ENCODE measurements at regions not wholly inside any gene's neighbourhood (a gene's known extent, or its start where the extent isn't known, plus 50 kb on each side); places are given as distances from the start of the nearest gene placed in this dataset.
"Not testable (repeated sequence)": the region's sequence is repeated elsewhere in the genome, so short reads cannot be mapped to it uniquely, and the experiment has no call there.

DNA sequence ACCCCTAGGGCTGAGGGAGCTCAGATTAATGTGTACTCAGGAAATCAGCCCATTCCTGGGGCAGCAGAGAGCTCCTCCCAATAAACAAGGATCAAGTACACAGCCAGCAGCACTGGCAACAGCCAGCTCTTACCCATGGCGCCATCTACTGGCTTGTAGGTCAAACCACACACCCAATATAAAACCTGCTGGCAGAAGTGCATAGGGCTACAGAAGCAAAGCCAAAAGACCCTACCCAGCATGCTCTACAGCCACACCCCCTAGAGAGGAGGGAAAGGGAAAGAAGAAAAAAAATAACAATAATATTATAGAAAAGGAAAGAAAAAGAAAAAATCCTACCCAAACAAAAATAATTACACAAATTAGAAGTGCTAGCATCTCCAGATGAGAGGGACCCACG lies 127.5 kb upstream of the PABPC3 start:
- in situ Hi-C loops (cut with HindIII; ENCODE audit: low sequenced_read_pairs); DNase-seq (ENCODE audit: low read depth, low spot score): not testable (repeated sequence)
- TF ChIP-seq CTCF (IDR thresholded peaks at IDR 0.05; ENCODE audit: low read depth, low read length) = peak; percentile 43

DNA sequence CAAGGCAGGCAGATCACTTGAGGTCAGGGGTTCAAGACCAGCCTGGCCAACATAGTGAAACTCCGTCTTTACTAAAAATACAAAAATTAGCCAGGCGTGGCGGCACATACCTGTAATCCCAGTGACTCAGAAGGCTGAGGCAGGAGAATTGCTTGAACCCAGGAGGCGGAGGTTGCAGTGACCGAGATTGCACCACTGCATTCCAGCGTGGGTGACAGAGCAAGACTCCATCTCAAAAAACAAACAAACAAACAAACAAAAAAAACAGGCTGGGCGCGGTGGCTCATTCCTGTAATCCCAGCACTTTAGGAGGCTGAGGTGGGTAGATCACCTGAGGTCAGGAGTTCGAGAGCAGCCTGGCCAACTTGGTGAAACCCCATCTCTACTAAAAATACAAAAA lies 122.8 kb upstream of the PABPC3 start:
- H3K4me3 ChIP-seq (ENCODE audit: low read depth, low read length); DNase-seq (ENCODE audit: low read depth, low spot score); in situ Hi-C loops (cut with HindIII; ENCODE audit: low sequenced_read_pairs): not testable (repeated sequence)

More for the DNA sequence above, 127.5 kb upstream of the PABPC3 start:
- H3K4me3 ChIP-seq (ENCODE audit: low read depth, low read length) = peak overlapping the region; percentile 31

GRCh38 chr13:24981181-24981803 lies 114.6 kb upstream of the PABPC3 start:
- in situ Hi-C loops (cut with HindIII; ENCODE audit: low sequenced_read_pairs); DNase-seq (ENCODE audit: low read depth, low spot score); H3K4me3 ChIP-seq (ENCODE audit: low read depth, low read length): not testable (repeated sequence)

- TF ChIP-seq CTCF (IDR thresholded peaks at IDR 0.05; ENCODE audit: low read depth, low read length) = no peak
- no peak for DNase-seq (ENCODE audit: low read depth, low spot score)
- in situ Hi-C loops (cut with HindIII; ENCODE audit: low sequenced_read_pairs) = no loop called here
- H3K4me3 ChIP-seq (ENCODE audit: low read depth, low read length) = no peak overlapping the region
Observed at GRCh38 chr13:24982333-24982999, 113.5 kb upstream of the PABPC3 start.

DNA sequence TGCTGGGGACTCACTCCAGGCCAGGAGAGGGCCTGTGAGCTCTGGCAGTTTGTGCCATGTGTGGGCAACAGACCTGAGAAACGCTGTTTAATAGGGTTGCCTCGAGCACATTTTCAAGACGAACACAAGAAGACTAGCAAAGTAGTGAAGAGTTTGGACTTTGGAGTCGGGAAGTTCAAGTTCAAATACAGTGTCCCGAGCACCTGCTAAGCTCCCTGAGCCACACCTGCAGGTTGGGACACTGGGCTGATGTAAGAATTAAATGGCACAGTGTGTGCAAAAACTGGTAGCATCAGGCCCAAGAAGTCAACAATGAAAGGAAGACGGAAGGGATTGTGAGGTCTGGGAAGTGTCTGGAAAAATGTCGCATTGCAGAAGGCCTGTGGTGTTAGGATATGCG lies 112.8 kb upstream of the PABPC3 start:
- in situ Hi-C loops (cut with HindIII; ENCODE audit: low sequenced_read_pairs) = no loop called here
- DNase-seq (ENCODE audit: low read depth, low spot score) = no peak
- TF ChIP-seq CTCF (IDR thresholded peaks at IDR 0.05; ENCODE audit: low read depth, low read length) = no peak
- H3K4me3 ChIP-seq (ENCODE audit: low read depth, low read length) = no peak overlapping the region

DNA sequence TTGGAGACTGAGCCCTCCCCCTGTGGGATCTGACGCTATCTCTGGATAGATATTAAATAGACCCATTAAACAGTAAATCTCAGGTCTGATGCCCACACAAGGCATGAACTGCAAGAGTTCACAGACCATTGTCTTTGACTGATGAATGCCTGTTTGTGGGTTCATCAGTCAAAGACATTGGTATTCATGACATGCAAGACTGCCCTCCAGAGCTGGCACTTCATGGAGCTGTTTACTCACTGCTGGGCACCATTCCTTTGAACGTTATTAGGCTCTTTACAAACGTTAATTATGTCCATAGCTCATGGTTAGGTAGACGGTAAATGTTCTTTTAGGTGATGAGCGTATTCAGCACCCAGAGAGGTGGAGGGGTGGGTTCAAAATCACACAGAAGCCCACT lies 111.8 kb upstream of the PABPC3 start:
- DNase-seq (ENCODE audit: low read depth, low spot score) = no peak
- in situ Hi-C loops (cut with HindIII; ENCODE audit: low sequenced_read_pairs) = no loop called here
- H3K4me3 ChIP-seq (ENCODE audit: low read depth, low read length) = no peak overlapping the region
- no peak for TF ChIP-seq CTCF (IDR thresholded peaks at IDR 0.05; ENCODE audit: low read depth, low read length)

GRCh38 chr13:24985107-24985506 lies 110.8 kb upstream of the PABPC3 start:
- no peak for DNase-seq (ENCODE audit: low read depth, low spot score)
- in situ Hi-C loops (cut with HindIII; ENCODE audit: low sequenced_read_pairs) = no loop called here
- TF ChIP-seq CTCF (IDR thresholded peaks at IDR 0.05; ENCODE audit: low read depth, low read length) = no peak
- no peak overlapping the region for H3K4me3 ChIP-seq (ENCODE audit: low read depth, low read length)
